GM12878 (cell line): ENCODE measurements at regions not wholly inside any gene's neighbourhood (a gene's known extent, or its start where the extent isn't known, plus 50 kb on each side); places are given as distances from the start of the nearest gene placed in this dataset.

Experiments used
- BHLHE40 ChIP-seq, 2 experiments: fragments of 450-650 bp in 1 of 2; IDR thresholded peaks; 2 replicates each; pipeline ENCODE4 v1.6.1; 2011 to 2017; ENCODE audit warnings: low read depth in 2 of 2, borderline replicate concordance in 1 of 2, improper control_type of control experiment in 1 of 2, low read length in 1 of 2, mild to moderate bottlenecking in 1 of 2
- CEBPZ ChIP-seq: fragments of 150-350 bp; IDR thresholded peaks from 2 replicates; pipeline ENCODE4 v1.6.1; 2016; ENCODE audit warnings: low read depth, low read length
- CTCF ChIP-seq, 3 experiments: IDR thresholded peaks in 2 of 3; conservative IDR thresholded peaks in 1 of 3; 2 replicates each; pipeline ENCODE4 v1.5.1; 2011; ENCODE audit warnings: low read depth in 3 of 3, low read length in 3 of 3, mild to moderate bottlenecking in 3 of 3, control low read depth in 2 of 3, moderate library complexity in 2 of 3, inconsistent platforms in 1 of 3, mixed read lengths in 1 of 3; ENCODE audit not compliant: control insufficient read depth in 2 of 3, insufficient read depth in 1 of 3; ENCODE audit errors: extremely low read depth in 1 of 3
- ESRRA ChIP-seq: IDR thresholded peaks from 2 replicates; pipeline ENCODE4 v1.6.1; 2012; ENCODE audit warnings: mild to moderate bottlenecking, low read length, improper control_type of control experiment
- HCFC1 ChIP-seq: fragments of 150-350 bp; IDR thresholded peaks from 2 replicates; pipeline ENCODE4 v1.6.1; 2014; ENCODE audit warnings: low read length
- MAX ChIP-seq: IDR thresholded peaks from 2 replicates; pipeline ENCODE4 v1.6.1; 2012; ENCODE audit warnings: low read depth, low read length, improper control_type of control experiment
- MYC ChIP-seq: IDR thresholded peaks from 2 replicates; pipeline ENCODE4 v1.6.1; 2011; ENCODE audit warnings: mild to moderate bottlenecking, low read length, moderate library complexity, inconsistent platforms; ENCODE audit not compliant: insufficient read depth, insufficient replicate concordance, insufficient read length, severe bottlenecking
- POLR2A ChIP-seq: IDR thresholded peaks from 2 replicates; pipeline ENCODE4 v1.6.1; 2011; ENCODE audit warnings: low read depth, mild to moderate bottlenecking, low read length
- POLR2AphosphoS5 ChIP-seq: IDR thresholded peaks from 2 replicates; pipeline ENCODE4 v1.6.1; 2011; ENCODE audit warnings: mild to moderate bottlenecking, low read length, inconsistent platforms
- RFX5 ChIP-seq: IDR thresholded peaks from 2 replicates; pipeline ENCODE4 v1.6.1; 2011; ENCODE audit warnings: low read depth, low read length, improper control_type of control experiment
- TCF7 ChIP-seq: IDR thresholded peaks from 2 replicates; pipeline ENCODE4 v1.6.1; 2014; ENCODE audit warnings: antibody characterized with exemption, borderline replicate concordance

- TF ChIP-seq CTCF (IDR thresholded peaks at IDR 0.05 in 2 of 3, conservative IDR thresholded peaks at IDR 0.05 in 1 of 3; ENCODE audit: control insufficient read depth in 2 of 3, extremely low read depth in 1 of 3, insufficient read depth in 1 of 3, low read depth in 3 of 3, low read length in 3 of 3): no peak
- no peak for TF ChIP-seq MAX
- TF ChIP-seq RFX5: no peak
- no peak for TF ChIP-seq ESRRA
- no peak for TF ChIP-seq BHLHE40 (IDR thresholded peaks at IDR 0.05; ENCODE audit: borderline replicate concordance in 1 of 2, low read depth in 2 of 2, low read length in 1 of 2)
- no peak for TF ChIP-seq POLR2AphosphoS5
- TF ChIP-seq CEBPZ: no peak
- no peak for TF ChIP-seq TCF7
- TF ChIP-seq POLR2A: no peak
- TF ChIP-seq HCFC1: no peak
- no peak for TF ChIP-seq MYC
Measured at GRCh38 chr6:44514576-44515193, 127.2 kb downstream of the CDC5L start.
